Brain microvascular endothelial cell (primary cell): ENCODE measurements at regions not wholly inside any gene's neighbourhood (a gene's known extent, or its start where the extent isn't known, plus 50 kb on each side); places are given as distances from the start of the nearest gene placed in this dataset.
"Not testable (repeated sequence)": the region's sequence is repeated elsewhere in the genome, so short reads cannot be mapped to it uniquely, and the experiment has no call there.

ENCODE experiments used
- DNase-seq: peaks from one replicate; pipeline ENCODE4 v3.0.0-alpha.2; 2020
- H3K27ac ChIP-seq: fragments of 250-450 bp; sonication (Bioruptor Pico); 2 replicates; pipeline ENCODE4 v1.5.1; 2020; ENCODE audit warnings: mild to moderate bottlenecking, moderate library complexity
- H3K27me3 ChIP-seq: fragments of 250-450 bp; sonication (Bioruptor Pico); replicated peaks from 2 replicates; pipeline ENCODE4 v1.5.1; 2020; ENCODE audit warnings: mild to moderate bottlenecking
- H3K36me3 ChIP-seq: fragments of 250-450 bp; sonication (Bioruptor Pico); replicated peaks from 2 replicates; pipeline ENCODE4 v1.5.1; 2020; ENCODE audit warnings: mild to moderate bottlenecking
- H3K4me3 ChIP-seq: 2 replicates; pipeline ENCODE4 v1.5.1; 2011; ENCODE audit warnings: low read depth, mild to moderate bottlenecking, control low read depth, low read length, moderate library complexity
- CTCF ChIP-seq: IDR thresholded peaks from 2 replicates; pipeline ENCODE4 v1.5.1; 2011; ENCODE audit warnings: low read depth, mild to moderate bottlenecking, moderate library complexity, low read length, control low read depth, inconsistent platforms; ENCODE audit errors: missing control alignments
- in situ Hi-C: cut with HindIII; loops from 2 replicates; pipeline ENCODE4 v1.10.0; 2017; ENCODE audit warnings: low sequenced_read_pairs, low pct_ligation_motif_present

GRCh38 chr15:62272290-62272689, 107.2 kb upstream of the C2CD4B start:
- Histone ChIP-seq H3K36me3 (no peaks in the 10 kb centered on the region), H3K27me3 (no peaks in the 10 kb centered on the region), H3K4me3 (no peak overlapping the region), H3K27ac (no peak overlapping the region)
- in situ Hi-C loops: no loop called here
- DNase-seq: no peak
- TF ChIP-seq CTCF: no peak

- DNase-seq: no peak
- in situ Hi-C loops: no loop called here
Measured at GRCh38 chr15:62275831-62276230, 110.7 kb upstream of the C2CD4B start.

GRCh38 chr15:62277816-62278394, 112.8 kb upstream of the C2CD4B start:
- in situ Hi-C loops: no loop called here
- no peak for TF ChIP-seq CTCF
- Histone ChIP-seq H3K27ac (no peak overlapping the region), H3K4me3 (no peak overlapping the region), H3K36me3 (no peaks in the 10 kb centered on the region), H3K27me3 (peaks cover 2% of the 10 kb centered on the region)
- DNase-seq: no peak

More at GRCh38 chr15:62275831-62276230, 110.7 kb upstream of the C2CD4B start:
- H3K27me3 ChIP-seq: no peaks in the 10 kb centered on the region
- no peak overlapping the region for H3K4me3 ChIP-seq
- TF ChIP-seq CTCF: no peak
- no peak overlapping the region for H3K27ac ChIP-seq
- H3K36me3 ChIP-seq: no peaks in the 10 kb centered on the region

GRCh38 chr15:62278534-62278933, 113.4 kb upstream of the C2CD4B start:
- no peak for DNase-seq
- in situ Hi-C loops: no loop called here
- TF ChIP-seq CTCF: no peak

GRCh38 chr15:62279041-62279440, 114.0 kb upstream of the C2CD4B start:
- H3K36me3 ChIP-seq: no peaks in the 10 kb centered on the region
- in situ Hi-C loops: no loop called here
- no peak overlapping the region for H3K4me3 ChIP-seq
- no peak for TF ChIP-seq CTCF
- no peak overlapping the region for H3K27ac ChIP-seq
- DNase-seq: no peak
- peaks cover 2% of the 10 kb centered on the region for H3K27me3 ChIP-seq

More at GRCh38 chr15:62278534-62278933, 113.4 kb upstream of the C2CD4B start:
- H3K27ac ChIP-seq: no peak overlapping the region
- no peak overlapping the region for H3K4me3 ChIP-seq
- peaks cover 2% of the 10 kb centered on the region for H3K27me3 ChIP-seq
- no peaks in the 10 kb centered on the region for H3K36me3 ChIP-seq

GRCh38 chr15:62280625-62281024, 115.5 kb upstream of the C2CD4B start:
- Histone ChIP-seq H3K36me3 (no peaks in the 10 kb centered on the region), H3K27ac (no peak overlapping the region), H3K27me3 (peaks cover 2% of the 10 kb centered on the region), H3K4me3 (no peak overlapping the region)
- TF ChIP-seq CTCF: no peak
- in situ Hi-C loops: no loop called here
- DNase-seq: no peak

- H3K4me3 ChIP-seq, in situ Hi-C loops: not testable (repeated sequence)
Measured at GRCh38 chr15:62281801-62282200, 116.7 kb upstream of the C2CD4B start.

More at GRCh38 chr15:62281801-62282200, 116.7 kb upstream of the C2CD4B start:
- not testable (repeated sequence) for H3K27me3 ChIP-seq, H3K36me3 ChIP-seq, DNase-seq, H3K27ac ChIP-seq
